ENCODE measurements at regions not wholly inside any gene's neighbourhood (a gene's known extent, or its start where the extent isn't known, plus 50 kb on each side); places are given as distances from the start of the nearest gene placed in this dataset.

- no peak for TF ChIP-seq YY1 (IDR thresholded peaks at IDR 0.05; ENCODE audit: insufficient read depth, insufficient read length)
- TF ChIP-seq SUZ12 (IDR thresholded peaks at IDR 0.05; ENCODE audit: extremely low read depth, insufficient read depth, insufficient read length), result no peak
Measured at GRCh38 chr5:99308131-99308530, 379.3 kb upstream of the CHD1 start.
